ENCODE measurements at regions not wholly inside any gene's neighbourhood (a gene's known extent, or its start where the extent isn't known, plus 50 kb on each side); places are given as distances from the start of the nearest gene placed in this dataset.
"Not testable (repeated sequence)": the region's sequence is repeated elsewhere in the genome, so short reads cannot be mapped to it uniquely, and the experiment has no call there.

- no peak for DNase-seq (ENCODE audit: low spot score)
Measured at GRCh38 chr14:38404100-38404541, 148.2 kb upstream of the CLEC14A start.

- no peak for DNase-seq (ENCODE audit: low spot score)
Measured at GRCh38 chr14:38400751-38401150, 144.9 kb upstream of the CLEC14A start.

GRCh38 chr14:38399652-38400051, 143.8 kb upstream of the CLEC14A start:
- no peak for DNase-seq (ENCODE audit: low spot score)

- no peak for DNase-seq (ENCODE audit: low spot score)
Measured at GRCh38 chr14:38394767-38395166, 138.9 kb upstream of the CLEC14A start.

- DNase-seq (ENCODE audit: low spot score): no peak
Measured at GRCh38 chr14:38394064-38394463, 138.2 kb upstream of the CLEC14A start.

GRCh38 chr14:38391334-38391733, 135.4 kb upstream of the CLEC14A start:
- no peak for DNase-seq (ENCODE audit: low spot score)

GRCh38 chr14:38389681-38390080, 133.8 kb upstream of the CLEC14A start:
- no peak for DNase-seq (ENCODE audit: low spot score)

GRCh38 chr14:38387821-38388220, 131.9 kb upstream of the CLEC14A start:
- DNase-seq (ENCODE audit: low spot score): no peak

- DNase-seq (ENCODE audit: low spot score): no peak
Measured at GRCh38 chr14:38385836-38386235, 129.9 kb upstream of the CLEC14A start.

GRCh38 chr14:38385343-38385742, 129.4 kb upstream of the CLEC14A start:
- no peak for DNase-seq (ENCODE audit: low spot score)

- DNase-seq (ENCODE audit: low spot score): no peak
Measured at GRCh38 chr14:38384741-38385140, 128.8 kb upstream of the CLEC14A start.

GRCh38 chr14:38367922-38368321, 112.0 kb upstream of the CLEC14A start:
- DNase-seq (ENCODE audit: low spot score): no peak

GRCh38 chr14:38366374-38366773, 110.5 kb upstream of the CLEC14A start:
- DNase-seq (ENCODE audit: low spot score): no peak

GRCh38 chr14:38363217-38363616, 107.3 kb upstream of the CLEC14A start:
- no peak for DNase-seq (ENCODE audit: low spot score)

- DNase-seq (ENCODE audit: low spot score): no peak
Measured at GRCh38 chr14:38357557-38357956, 101.7 kb upstream of the CLEC14A start.

GRCh38 chr14:38355473-38355872, 99.6 kb upstream of the CLEC14A start:
- DNase-seq (ENCODE audit: low spot score): not testable (repeated sequence)

GRCh38 chr14:38350102-38350501, 94.2 kb upstream of the CLEC14A start:
- no peak for DNase-seq (ENCODE audit: low spot score)

GRCh38 chr14:38342803-38343202, 86.9 kb upstream of the CLEC14A start:
- no peak for DNase-seq (ENCODE audit: low spot score)

GRCh38 chr14:38339696-38340095, 83.8 kb upstream of the CLEC14A start:
- no peak for DNase-seq (ENCODE audit: low spot score)

- DNase-seq (ENCODE audit: low spot score): no peak
Measured at GRCh38 chr14:38336298-38336697, 80.4 kb upstream of the CLEC14A start.

GRCh38 chr14:38330275-38330674, 74.4 kb upstream of the CLEC14A start:
- DNase-seq (ENCODE audit: low spot score): no peak

GRCh38 chr14:38329246-38329645, 73.4 kb upstream of the CLEC14A start:
- DNase-seq (ENCODE audit: low spot score): no peak

- DNase-seq (ENCODE audit: low spot score): no peak
Measured at GRCh38 chr14:38316922-38317321, 61.0 kb upstream of the CLEC14A start.

GRCh38 chr14:38311655-38312054, 55.8 kb upstream of the CLEC14A start:
- no peak for DNase-seq (ENCODE audit: low spot score)

GRCh38 chr14:38310420-38310995, 54.6 kb upstream of the CLEC14A start:
- DNase-seq (ENCODE audit: low spot score): no peak

Data from HuH-7 (cell line).